NB4 (cell line): ENCODE measurements at regions not wholly inside any gene's neighbourhood (a gene's known extent, or its start where the extent isn't known, plus 50 kb on each side); places are given as distances from the start of the nearest gene placed in this dataset.

Source experiments
- POLR2A ChIP-seq: IDR thresholded peaks from 2 replicates; pipeline ENCODE4 v1.6.1; 2011; ENCODE audit warnings: mild to moderate bottlenecking; ENCODE audit not compliant: insufficient read length; ENCODE audit errors: extremely low read depth
- TF ChIP-seq, protein P1 (sequence below): IDR thresholded peaks from one replicate; pipeline ENCODE4 v1.5.1; 2012; ENCODE audit warnings: low read depth, low read length

DNA sequence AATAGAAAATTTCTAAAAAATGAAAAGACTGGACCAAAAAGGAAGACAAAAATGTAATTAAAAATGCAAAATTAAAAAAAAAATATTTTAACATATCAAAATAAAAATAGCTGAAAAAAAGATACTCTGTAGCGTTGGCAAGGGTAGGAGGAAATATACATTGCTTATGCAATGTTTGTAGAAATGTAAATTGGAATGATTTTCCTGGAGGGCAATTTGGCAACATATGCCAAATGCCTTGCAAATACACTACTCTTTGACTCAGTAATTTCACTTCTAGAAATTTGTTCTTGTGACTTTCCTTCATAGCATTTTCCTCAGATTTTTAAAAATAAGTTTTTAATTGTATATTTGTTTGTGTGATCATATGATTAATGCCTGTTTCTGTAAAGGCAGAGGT, 296.6 kb downstream of the ZNF621 start:
- TF ChIP-seq, protein P1, sequence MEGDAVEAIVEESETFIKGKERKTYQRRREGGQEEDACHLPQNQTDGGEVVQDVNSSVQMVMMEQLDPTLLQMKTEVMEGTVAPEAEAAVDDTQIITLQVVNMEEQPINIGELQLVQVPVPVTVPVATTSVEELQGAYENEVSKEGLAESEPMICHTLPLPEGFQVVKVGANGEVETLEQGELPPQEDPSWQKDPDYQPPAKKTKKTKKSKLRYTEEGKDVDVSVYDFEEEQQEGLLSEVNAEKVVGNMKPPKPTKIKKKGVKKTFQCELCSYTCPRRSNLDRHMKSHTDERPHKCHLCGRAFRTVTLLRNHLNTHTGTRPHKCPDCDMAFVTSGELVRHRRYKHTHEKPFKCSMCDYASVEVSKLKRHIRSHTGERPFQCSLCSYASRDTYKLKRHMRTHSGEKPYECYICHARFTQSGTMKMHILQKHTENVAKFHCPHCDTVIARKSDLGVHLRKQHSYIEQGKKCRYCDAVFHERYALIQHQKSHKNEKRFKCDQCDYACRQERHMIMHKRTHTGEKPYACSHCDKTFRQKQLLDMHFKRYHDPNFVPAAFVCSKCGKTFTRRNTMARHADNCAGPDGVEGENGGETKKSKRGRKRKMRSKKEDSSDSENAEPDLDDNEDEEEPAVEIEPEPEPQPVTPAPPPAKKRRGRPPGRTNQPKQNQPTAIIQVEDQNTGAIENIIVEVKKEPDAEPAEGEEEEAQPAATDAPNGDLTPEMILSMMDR: no peak
- TF ChIP-seq POLR2A: no peak
